Vagina (tissue), 2 donors: ENCODE measurements at regions not wholly inside any gene's neighbourhood (a gene's known extent, or its start where the extent isn't known, plus 50 kb on each side); places are given as distances from the start of the nearest gene placed in this dataset.

Experiments
- DNase-seq, 2 donors: peaks; one replicate each; pipeline ENCODE4 v3.0.0-alpha.2; 2017; ENCODE audit errors: extremely low spot score in 2 of 2
- H3K27ac ChIP-seq: fragments of 200-600 bp; sonication (generic); one replicate; pipeline ENCODE4 v1.5.1; 2019
- H3K27me3 ChIP-seq: fragments of 200-600 bp; sonication (generic); one replicate; pipeline ENCODE4 v1.5.1; 2019
- H3K36me3 ChIP-seq, 2 donors: fragments of 200-600 bp; sonication (generic); one replicate each; pipeline ENCODE4 v1.5.1; 2017 to 2019
- H3K4me1 ChIP-seq: fragments of 200-600 bp; sonication (generic); one replicate; pipeline ENCODE4 v1.5.1; 2019
- H3K4me3 ChIP-seq, 2 donors: fragments of 200-600 bp; sonication (generic); 1 replicate in 1 of 2; 2 replicates in 1 of 2; pipeline ENCODE4 v1.5.1; 2016 to 2019
- H3K9me3 ChIP-seq: fragments of 200-600 bp; sonication (generic); one replicate; pipeline ENCODE4 v1.5.1; 2019
- CTCF ChIP-seq, 3 experiments: fragments of 450-650 bp in 2 of 3; fragments of 200-600 bp in 1 of 3; sonication (generic) in 1 of 3; IDR thresholded peaks; one replicate each; pipeline ENCODE4 v1.5.1; 2017 to 2019; ENCODE audit warnings: antibody characterized with exemption in 3 of 3, mild to moderate bottlenecking in 2 of 3, moderate library complexity in 2 of 3
- POLR2A ChIP-seq, 2 donors: fragments of 450-650 bp; IDR thresholded peaks; one replicate each; pipeline ENCODE4 v1.6.1; 2017; ENCODE audit warnings: antibody characterized with exemption in 2 of 2, mild to moderate bottlenecking in 2 of 2, moderate library complexity in 2 of 2
- POLR2AphosphoS5 ChIP-seq, 2 donors: sonication (generic); formaldehyde crosslinking; IDR thresholded peaks; one replicate each; pipeline ENCODE4 v1.9.0; 2017; ENCODE audit warnings: antibody characterized with exemption in 2 of 2, mild to moderate bottlenecking in 2 of 2, low read depth in 1 of 2; ENCODE audit not compliant: insufficient read depth in 1 of 2
- intact Hi-C: fragments of 100-400 bp; cut with DNase I; formaldehyde crosslinking; loops from one replicate; pipeline ENCODE4 v1.15.1; 2023

- no peaks in the 10 kb centered on the region for H3K36me3 ChIP-seq
- TF ChIP-seq CTCF (IDR thresholded peaks at IDR 0.05) (no peak), POLR2AphosphoS5 (IDR thresholded peaks at IDR 0.05; ENCODE audit: insufficient read depth in 1 of 2, low read depth in 1 of 2) (no peak), POLR2A (IDR thresholded peaks at IDR 0.05) (no peak)
These were observed 274.3 kb downstream of the RPL10L start for GRCh38 chr14:46377305-46377704.

GRCh38 chr14:46369391-46369790 lies 282.2 kb downstream of the RPL10L start:
- Histone ChIP-seq H3K9me3 (no peaks in the 10 kb centered on the region), H3K27ac (no peak overlapping the region), H3K4me1 (no peaks in the 10 kb centered on the region), H3K27me3 (no peaks in the 10 kb centered on the region), H3K36me3 (no peaks in the 10 kb centered on the region), H3K4me3 (no peak overlapping the region)
- intact Hi-C loops, result no loop called here
- TF ChIP-seq CTCF (IDR thresholded peaks at IDR 0.05) (no peak), POLR2AphosphoS5 (IDR thresholded peaks at IDR 0.05; ENCODE audit: insufficient read depth in 1 of 2, low read depth in 1 of 2) (no peak), POLR2A (IDR thresholded peaks at IDR 0.05) (no peak)
- no peak for DNase-seq

More at GRCh38 chr14:46377305-46377704, 274.3 kb downstream of the RPL10L start:
- Histone ChIP-seq H3K4me1 (no peaks in the 10 kb centered on the region), H3K27ac (no peak overlapping the region), H3K4me3 (no peak overlapping the region), H3K27me3 (no peaks in the 10 kb centered on the region), H3K9me3 (no peaks in the 10 kb centered on the region)
- intact Hi-C loops, result no loop called here
- no peak for DNase-seq

- H3K4me3 ChIP-seq, result no peak overlapping the region
- TF ChIP-seq POLR2A (IDR thresholded peaks at IDR 0.05), result no peak
- no peak for TF ChIP-seq POLR2AphosphoS5 (IDR thresholded peaks at IDR 0.05; ENCODE audit: insufficient read depth in 1 of 2, low read depth in 1 of 2)
- TF ChIP-seq CTCF (IDR thresholded peaks at IDR 0.05), result no peak
- intact Hi-C loops, result no loop called here
These were observed 283.3 kb downstream of the RPL10L start for GRCh38 chr14:46368275-46368674.

GRCh38 chr14:46352844-46353243 lies 298.7 kb downstream of the RPL10L start:
- H3K27ac ChIP-seq, result no peak overlapping the region
- no peaks in the 10 kb centered on the region for H3K27me3 ChIP-seq
- no peaks in the 10 kb centered on the region for H3K9me3 ChIP-seq
- H3K4me3 ChIP-seq, result no peak overlapping the region
- DNase-seq, result no peak
- intact Hi-C loops, result no loop called here
- TF ChIP-seq POLR2AphosphoS5 (IDR thresholded peaks at IDR 0.05; ENCODE audit: insufficient read depth in 1 of 2, low read depth in 1 of 2), result no peak
- no peak for TF ChIP-seq POLR2A (IDR thresholded peaks at IDR 0.05)
- no peak for TF ChIP-seq CTCF (IDR thresholded peaks at IDR 0.05)
- H3K36me3 ChIP-seq, result no peaks in the 10 kb centered on the region
- H3K4me1 ChIP-seq, result no peaks in the 10 kb centered on the region

More at GRCh38 chr14:46368275-46368674, 283.3 kb downstream of the RPL10L start:
- no peaks in the 10 kb centered on the region for H3K36me3 ChIP-seq
- no peak overlapping the region for H3K27ac ChIP-seq
- H3K4me1 ChIP-seq, result no peaks in the 10 kb centered on the region
- no peaks in the 10 kb centered on the region for H3K9me3 ChIP-seq
- no peaks in the 10 kb centered on the region for H3K27me3 ChIP-seq
- DNase-seq, result no peak

GRCh38 chr14:46344327-46344937 lies 307.1 kb downstream of the RPL10L start:
- no peaks in the 10 kb centered on the region for H3K4me1 ChIP-seq
- no peak for TF ChIP-seq CTCF (IDR thresholded peaks at IDR 0.05)
- TF ChIP-seq POLR2A (IDR thresholded peaks at IDR 0.05), result no peak
- TF ChIP-seq POLR2AphosphoS5 (IDR thresholded peaks at IDR 0.05; ENCODE audit: insufficient read depth in 1 of 2, low read depth in 1 of 2), result no peak

More at GRCh38 chr14:46344327-46344937, 307.1 kb downstream of the RPL10L start:
- no peaks in the 10 kb centered on the region for H3K27me3 ChIP-seq
- H3K36me3 ChIP-seq, result no peaks in the 10 kb centered on the region
- H3K4me3 ChIP-seq, result no peak overlapping the region
- H3K27ac ChIP-seq, result no peak overlapping the region
- intact Hi-C loops, result no loop called here
- no peaks in the 10 kb centered on the region for H3K9me3 ChIP-seq
- DNase-seq, result no peak
